ENCODE measurements at regions not wholly inside any gene's neighbourhood (a gene's known extent, or its start where the extent isn't known, plus 50 kb on each side); places are given as distances from the start of the nearest gene placed in this dataset.

GRCh38 chr3:154616298-154616697 is 186.3 kb upstream of the GPR149 start:
- H3K4me1 ChIP-seq, result no peaks in the 10 kb centered on the region
- CTCF ChIA-PET, result no interaction called here
- POLR2A ChIA-PET, result no interaction called here
- TF ChIP-seq CTCF (IDR thresholded peaks at IDR 0.05) (no peak), NR3C1 (IDR thresholded peaks at IDR 0.05) (no peak), HOXB13 (CRISPR knock-in tag; IDR thresholded peaks at IDR 0.05; ENCODE audit: low read depth) (no peak), REST (IDR thresholded peaks at IDR 0.05) (no peak), PBX3 (IDR thresholded peaks at IDR 0.05) (no peak), HMGXB4 (CRISPR knock-in tag; IDR thresholded peaks at IDR 0.05; ENCODE audit: borderline replicate concordance) (no peak), HOXA7 (CRISPR knock-in tag; IDR thresholded peaks at IDR 0.05) (no peak), CBX2 (IDR thresholded peaks at IDR 0.05; ENCODE audit: borderline replicate concordance, low read depth) (no peak), NFE2L2 (conservative IDR thresholded peaks at IDR 0.05; ENCODE audit: low read length) (no peak), RNF2 (IDR thresholded peaks at IDR 0.05; ENCODE audit: borderline replicate concordance, low read depth) (no peak), USF2 (IDR thresholded peaks at IDR 0.05) (no peak), HDAC2 (IDR thresholded peaks at IDR 0.05) (no peak), ZSCAN20 (CRISPR knock-in tag; IDR thresholded peaks at IDR 0.05) (no peak), MAX (IDR thresholded peaks at IDR 0.05) (no peak), SMC3 (IDR thresholded peaks at IDR 0.05) (no peak), MAZ (IDR thresholded peaks at IDR 0.05; ENCODE audit: borderline replicate concordance, low read depth, low read length) (no peak)
- no peak for ATAC-seq
- H3K9me3 ChIP-seq, result no peaks in the 10 kb centered on the region
- no peak for DNase-seq (ENCODE audit: low read depth in 1 of 2, low spot score in 1 of 2)
- H3K4me2 ChIP-seq, result no peak overlapping the region
- 0% methylated on average over 2 of the region's 4 CpGs for WGBS (ENCODE audit: missing lambda C conversion rate)
- H3K27ac ChIP-seq, result no peak overlapping the region
- no peak overlapping the region for H3K4me3 ChIP-seq
- no peak for FAIRE-seq

GRCh38 chr3:154615471-154615870 is 185.5 kb upstream of the GPR149 start:
- WGBS (ENCODE audit: missing lambda C conversion rate), result 0% methylated on average over 2 of the region's 3 CpGs
- FAIRE-seq, result no peak
- TF ChIP-seq USF2 (IDR thresholded peaks at IDR 0.05) (no peak), SMC3 (IDR thresholded peaks at IDR 0.05) (no peak), HOXB13 (CRISPR knock-in tag; IDR thresholded peaks at IDR 0.05; ENCODE audit: low read depth) (no peak), POLR2AphosphoS2 (conservative IDR thresholded peaks at IDR 0.05; ENCODE audit: low read length) (no peak), CTCF (IDR thresholded peaks at IDR 0.05) (no peak), POLR2A (IDR thresholded peaks at IDR 0.05; ENCODE audit: low read length) (no peak), REST (IDR thresholded peaks at IDR 0.05) (no peak), EP300 (IDR thresholded peaks at IDR 0.05) (no peak), NR3C1 (IDR thresholded peaks at IDR 0.05) (no peak)

More at GRCh38 chr3:154615471-154615870, 185.5 kb upstream of the GPR149 start:
- no peak for ATAC-seq
- POLR2A ChIA-PET, result no interaction called here
- CTCF ChIA-PET, result no interaction called here
- Histone ChIP-seq H3K9me3 (no peaks in the 10 kb centered on the region), H3K4me2 (no peak overlapping the region), H3K27ac (no peak overlapping the region), H3K4me3 (no peak overlapping the region), H3K4me1 (no peaks in the 10 kb centered on the region)
- DNase-seq (ENCODE audit: low read depth in 1 of 2, low spot score in 1 of 2), result no peak

All from A549 (cell line).